HG03442 (cell line): ENCODE measurements at regions not wholly inside any gene's neighbourhood (a gene's known extent, or its start where the extent isn't known, plus 50 kb on each side); places are given as distances from the start of the nearest gene placed in this dataset.

Experiments
- ATAC-seq: cut with Tn5 transposase; IDR thresholded peaks from one replicate; pipeline ENCODE4 v1.9.1; 2021; ENCODE audit warnings: mild to moderate bottlenecking, moderate library complexity; ENCODE audit not compliant: unreplicated experiment

DNA sequence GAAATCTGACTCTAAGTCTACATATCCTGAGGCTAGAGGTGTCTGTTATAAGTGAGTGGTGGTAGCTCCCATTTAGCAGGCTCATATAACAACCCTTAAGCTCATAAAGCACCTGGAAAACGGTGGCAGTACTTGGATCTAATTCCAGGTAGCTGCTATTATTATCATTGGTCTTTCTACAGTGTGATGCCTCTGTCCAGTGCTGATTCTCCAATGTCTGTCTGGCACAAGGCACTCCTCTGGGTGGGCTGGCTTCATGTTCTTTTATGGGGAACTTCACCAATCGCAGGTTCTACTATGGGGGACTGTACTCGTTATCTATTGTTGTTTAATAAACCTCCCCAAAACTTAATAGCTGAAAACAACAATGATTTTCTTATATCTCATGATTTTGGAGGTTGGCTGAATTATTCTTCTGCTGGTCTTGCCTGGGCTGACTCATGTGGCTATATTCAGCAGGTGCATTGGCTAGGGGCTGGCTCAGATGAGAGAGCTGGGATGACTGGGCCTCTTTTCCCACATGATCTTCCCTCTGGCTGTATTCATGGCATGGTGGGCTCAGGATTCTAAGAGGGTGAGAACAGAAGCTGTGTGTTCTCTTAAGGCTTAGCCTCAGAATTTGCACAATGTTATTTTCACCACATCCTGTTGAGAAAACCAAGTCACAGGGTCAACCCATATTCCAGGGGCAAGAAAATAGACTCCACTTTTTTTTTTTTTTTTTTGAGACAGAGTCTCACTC is 93.0 kb upstream of the PCGF5 start:
- no peak for ATAC-seq

DNA sequence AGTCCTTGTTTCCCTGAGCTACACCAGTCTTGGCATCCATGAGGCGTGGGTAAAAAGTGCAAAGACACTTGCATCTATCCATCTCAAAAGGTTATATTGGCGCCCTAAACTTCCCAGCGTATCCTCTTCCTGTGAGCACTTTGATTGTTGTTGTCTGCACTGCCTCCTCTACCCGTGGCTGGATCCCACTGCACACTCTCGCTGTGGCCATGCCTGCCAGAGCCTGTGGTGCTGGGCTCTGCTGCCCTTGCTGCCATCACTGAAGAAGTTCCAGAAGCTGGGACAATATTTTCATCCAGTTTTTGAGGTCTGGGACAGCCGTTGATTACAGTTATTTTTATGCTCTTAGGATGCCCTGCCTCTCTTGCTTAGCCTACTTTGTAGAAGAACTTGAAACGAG is 85.3 kb upstream of the PCGF5 start:
- no peak for ATAC-seq

DNA sequence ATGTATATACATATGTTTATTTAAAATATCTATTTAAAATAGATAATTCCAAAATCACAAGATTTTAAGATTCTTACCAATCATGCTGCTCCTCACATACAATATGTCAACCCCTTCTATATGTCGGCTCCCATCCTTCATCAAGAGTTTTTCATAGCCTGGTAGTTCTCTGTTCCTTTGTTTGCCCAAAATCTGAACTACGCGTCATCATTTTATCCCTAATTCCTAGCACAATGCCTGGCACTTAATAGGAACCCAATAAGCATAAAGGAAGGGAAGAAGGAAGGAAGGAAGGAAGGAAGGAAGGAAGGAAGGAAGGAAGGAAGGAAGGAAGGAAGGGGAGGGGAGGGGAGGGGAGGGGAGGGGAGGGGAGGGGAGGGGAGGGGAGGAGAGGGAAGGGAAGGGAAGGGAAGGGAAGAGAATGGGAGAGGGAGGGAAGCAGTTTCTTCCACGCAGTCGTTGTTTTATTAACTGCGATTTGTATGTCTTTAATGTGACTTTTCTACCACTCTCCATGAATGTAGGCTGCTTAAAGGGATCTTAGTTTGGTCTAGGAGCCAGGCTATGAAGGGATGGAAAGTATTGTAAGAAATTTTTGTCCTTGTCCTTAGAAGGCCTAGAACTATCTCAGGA is 83.3 kb upstream of the PCGF5 start:
- no peak for ATAC-seq

DNA sequence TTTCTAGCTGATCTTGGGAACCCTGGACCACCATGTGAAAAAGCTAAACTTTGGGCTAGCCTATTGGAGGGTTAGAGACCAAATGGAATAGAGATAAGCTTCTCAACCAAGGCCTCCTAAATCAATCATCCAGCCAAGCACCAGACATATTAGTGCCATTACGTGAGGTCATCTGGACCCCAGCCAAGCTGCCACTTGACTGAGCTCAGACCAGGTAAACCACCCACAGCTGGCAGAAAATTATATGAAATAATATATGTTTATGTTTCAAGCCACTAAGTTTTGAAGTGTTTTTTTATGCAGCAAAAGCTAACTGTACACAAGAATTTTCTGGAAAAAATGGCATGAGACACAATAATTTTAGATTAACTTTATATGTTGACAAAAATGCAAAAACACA is 82.6 kb upstream of the PCGF5 start:
- ATAC-seq, result no peak

DNA sequence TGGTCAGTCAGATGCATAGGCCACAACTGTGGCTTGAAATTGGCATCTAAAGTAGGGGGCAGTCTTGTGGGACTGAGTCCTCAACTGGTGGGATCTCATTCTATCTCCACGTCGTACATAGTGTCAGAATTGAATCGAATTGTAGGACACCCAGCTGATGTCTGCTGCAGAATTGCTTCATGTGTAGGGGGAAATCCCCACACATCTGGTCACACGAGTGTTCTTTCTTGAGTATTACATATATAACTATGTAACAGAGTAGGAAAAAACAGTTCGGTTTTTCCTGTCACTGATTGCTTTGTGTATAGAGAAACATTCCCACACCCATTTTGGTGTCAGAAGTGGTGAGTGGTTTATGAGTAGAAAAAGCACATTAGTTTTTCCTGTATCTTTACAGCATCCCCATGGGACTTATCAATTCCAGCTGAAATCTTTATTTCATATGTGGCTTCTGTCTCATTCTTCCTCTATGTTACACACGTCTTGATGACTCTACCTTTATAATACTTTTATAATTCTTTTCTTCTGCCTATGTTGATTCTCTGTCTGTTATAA is 79.4 kb upstream of the PCGF5 start:
- no peak for ATAC-seq

DNA sequence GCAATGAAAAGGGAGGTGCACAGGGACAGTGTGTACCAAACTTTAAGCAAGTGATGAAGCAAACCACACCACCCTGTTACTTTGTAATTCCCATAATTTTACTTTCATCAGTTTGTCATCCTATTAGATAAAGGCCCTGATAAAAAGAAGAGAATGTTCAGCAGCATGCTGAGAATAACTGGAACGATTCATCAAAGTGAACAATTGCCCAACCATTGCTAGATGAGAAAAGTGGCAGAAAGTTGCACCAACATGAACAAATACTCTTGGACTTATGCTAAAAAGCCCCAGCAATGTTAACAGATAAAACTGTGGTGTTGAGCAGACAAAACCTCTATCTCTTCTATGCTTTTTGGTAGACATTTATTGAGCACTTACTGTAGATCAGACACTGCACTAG is 75.5 kb upstream of the PCGF5 start:
- ATAC-seq, result no peak

DNA sequence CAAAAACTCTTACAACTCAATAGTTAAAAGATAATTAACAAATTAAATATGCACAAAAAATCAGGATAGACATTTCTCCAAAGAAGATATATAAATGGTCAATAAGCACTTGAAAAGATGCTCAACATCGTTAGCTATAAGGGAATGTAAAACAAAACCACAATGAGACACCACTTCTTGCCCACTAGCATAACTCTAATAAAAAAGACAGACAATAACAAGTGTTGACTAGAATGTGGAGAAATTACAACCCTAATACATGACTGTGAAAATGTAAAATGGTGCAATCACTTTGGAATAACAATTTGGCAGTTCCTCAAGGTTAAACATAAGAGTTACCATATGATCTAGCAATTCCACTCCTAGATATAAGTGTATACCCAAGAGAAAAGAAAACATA is 74.3 kb upstream of the PCGF5 start:
- ATAC-seq, result no peak

DNA sequence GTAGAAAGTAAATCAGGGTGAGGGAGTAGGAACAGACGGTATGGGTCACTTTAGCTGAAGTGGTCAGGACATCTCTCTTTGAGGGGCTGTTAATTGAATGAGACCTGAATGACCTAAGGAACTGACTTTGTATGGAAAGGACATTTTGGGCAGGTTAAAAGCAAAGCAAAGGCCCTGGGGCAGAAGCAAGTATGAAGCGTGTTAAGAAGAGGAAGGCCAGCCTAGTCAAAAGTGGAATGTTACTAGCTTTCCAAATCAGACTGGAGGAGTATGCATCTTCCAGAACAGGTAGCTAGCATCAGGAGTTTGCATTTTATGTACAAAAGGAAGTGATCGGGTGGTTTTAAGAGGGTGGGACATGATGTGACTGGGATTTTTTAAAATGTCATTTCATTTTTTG is 70.9 kb upstream of the PCGF5 start:
- no peak for ATAC-seq

DNA sequence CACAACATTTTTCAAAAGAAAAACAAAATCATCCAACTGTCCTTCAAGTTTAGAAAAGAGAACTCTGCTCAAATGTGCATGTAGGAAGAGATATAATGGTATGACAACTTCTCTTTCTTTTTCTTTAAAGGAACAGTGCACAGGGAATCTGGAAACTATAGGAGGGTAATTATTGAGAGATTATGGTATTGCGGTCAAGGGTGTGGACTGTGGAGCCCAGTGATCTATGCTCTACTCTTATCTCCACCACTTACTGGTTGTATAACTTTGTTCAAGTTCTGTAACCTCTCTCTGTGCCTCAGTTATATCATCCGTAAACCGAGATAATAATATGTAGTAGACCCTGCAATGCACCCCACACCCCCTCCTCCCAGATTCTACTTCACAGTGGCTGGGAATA is 69.8 kb upstream of the PCGF5 start:
- ATAC-seq, result no peak

DNA sequence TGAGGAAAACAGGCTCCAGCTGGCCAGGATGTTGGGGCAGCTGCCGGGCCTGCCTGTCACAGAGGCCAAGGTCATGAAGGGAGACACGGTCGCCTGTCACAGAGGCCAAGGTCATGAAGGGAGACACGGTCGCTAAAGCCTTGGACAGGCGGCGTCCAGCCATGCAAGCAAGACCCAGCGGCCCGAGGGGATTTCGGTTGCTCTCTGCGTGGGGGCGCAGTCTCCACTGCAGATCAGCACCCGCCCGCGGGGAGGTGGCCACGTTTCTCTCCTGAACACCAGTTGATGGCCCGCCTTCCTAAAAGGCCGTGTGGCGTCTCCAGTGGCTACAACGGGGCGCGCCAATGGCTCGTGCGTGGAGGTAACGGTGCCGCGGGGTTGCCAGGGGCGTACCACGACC is 67.0 kb upstream of the PCGF5 start:
- ATAC-seq, result no peak

DNA sequence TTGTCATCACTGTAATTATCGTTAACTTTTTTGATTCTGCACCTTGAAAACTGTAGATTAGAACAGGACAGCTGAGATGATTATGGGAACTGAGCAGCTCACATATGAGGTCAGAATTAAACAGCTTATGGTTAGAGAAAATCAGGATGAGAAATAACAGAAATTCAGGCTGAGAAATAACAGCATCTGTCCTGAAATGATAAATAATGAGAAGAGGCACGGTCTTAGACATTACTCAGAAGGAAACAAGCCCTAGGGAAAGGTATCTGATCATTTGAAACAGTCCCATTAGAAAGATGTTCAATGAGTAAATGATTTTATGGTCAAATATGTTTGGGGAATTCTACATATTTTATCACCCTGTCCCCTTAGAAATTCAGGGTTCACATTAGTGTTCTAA is 65.6 kb upstream of the PCGF5 start:
- ATAC-seq, result no peak

DNA sequence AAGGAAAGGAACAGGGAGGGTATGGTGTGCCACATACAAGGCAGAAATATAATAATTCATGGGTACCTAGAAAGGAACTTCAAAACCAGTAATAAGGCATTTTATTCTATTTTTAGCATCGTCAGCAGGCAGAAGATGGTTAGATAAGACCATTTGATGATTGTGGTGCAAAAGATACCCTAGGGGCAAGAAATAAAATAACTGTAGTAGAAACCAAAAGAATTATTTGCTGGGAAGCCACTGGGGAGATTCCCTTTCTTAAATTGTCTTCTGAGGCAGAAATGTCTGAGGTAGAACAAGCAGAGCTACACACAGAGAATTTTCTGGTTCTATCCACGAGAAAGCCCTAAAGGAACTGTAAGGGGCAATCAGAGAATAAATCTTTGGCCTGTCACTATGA is 64.3 kb upstream of the PCGF5 start:
- no peak for ATAC-seq

DNA sequence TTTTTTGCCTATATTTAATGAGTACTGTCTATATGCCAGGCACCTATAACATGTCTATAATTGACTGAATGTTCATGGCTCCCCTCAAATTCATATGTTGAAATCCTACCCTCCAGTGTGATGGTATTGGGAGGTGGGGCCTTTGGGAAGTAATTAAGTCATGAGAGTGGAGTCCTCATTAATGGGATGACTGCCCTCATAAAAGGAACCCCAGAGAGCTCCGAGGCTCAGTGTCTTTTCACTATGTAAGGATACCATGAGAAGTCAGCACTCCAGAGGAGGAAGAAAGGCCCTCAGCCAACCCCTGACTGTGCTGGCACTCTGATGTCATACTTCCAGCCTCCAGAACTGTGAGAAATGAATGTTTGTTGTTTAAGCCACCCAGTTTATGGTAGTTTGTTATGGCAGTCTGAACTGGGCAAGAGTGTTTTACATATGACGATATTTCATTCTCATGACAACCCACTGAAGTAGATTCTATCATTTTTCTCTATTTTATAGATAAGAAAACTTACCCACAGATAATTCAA is 61.1 kb upstream of the PCGF5 start:
- no peak for ATAC-seq

DNA sequence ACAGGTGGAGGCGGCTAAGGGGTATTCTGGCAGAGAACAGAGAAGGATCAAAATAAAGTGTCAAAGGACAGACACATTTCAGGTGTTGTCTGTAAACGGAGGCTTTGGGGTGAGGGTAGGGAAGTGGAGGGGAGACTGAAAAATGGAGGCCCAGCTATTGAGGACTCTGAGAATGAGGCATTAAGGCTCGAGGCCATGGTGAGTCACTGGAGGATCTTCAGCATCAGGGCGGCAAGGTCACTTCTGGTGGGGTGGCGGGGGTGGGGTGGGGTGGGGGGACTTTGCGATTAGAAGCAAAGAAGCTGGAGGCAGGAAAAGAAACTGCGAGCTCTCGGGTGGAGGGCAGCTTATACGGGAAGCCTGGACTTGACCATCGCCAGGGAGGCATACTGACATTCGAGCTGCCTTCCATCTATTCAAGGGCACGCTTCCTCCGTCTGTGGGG is 58.4 kb upstream of the PCGF5 start:
- ATAC-seq, result no peak

DNA sequence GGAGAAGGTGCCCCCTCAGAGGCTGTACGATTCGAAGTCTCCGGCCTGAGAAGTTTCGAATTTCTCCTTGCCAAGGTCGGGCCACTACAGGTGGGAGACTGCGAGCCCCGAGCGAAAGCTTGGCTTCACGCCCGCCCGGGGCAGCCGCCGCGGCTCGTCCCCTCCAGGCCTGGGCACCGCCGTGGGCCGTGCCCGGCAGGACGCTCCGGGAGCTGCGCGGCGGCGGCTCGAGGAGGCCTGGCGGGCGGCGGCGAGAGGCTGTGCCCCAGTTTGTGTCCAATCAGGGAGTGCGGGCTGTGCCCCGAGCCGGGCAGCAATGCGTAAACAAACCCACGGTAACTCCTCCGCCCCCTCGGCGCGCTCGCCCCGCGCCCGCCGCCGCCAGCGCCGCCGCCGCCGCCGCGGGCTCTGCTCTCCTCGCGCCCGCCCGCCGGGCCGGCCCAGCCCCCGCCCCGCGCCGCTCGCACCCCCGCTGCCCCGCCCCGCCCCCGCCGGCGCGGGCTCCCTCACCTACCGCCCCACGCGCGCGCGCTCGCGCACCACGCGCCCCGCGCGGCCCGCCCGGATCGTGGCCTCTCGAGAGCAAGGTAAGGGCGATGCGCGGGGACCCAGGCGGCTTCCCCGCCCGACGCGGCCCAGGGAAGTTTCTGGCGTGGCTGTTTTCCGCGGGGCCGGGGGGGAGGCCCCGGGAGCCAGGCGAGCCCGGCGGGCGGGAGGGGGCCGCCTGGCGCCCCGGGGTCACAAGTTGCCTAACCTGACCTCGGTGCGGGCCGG is 57.8 kb upstream of the PCGF5 start:
- ATAC-seq, result peak; percentile 52

DNA sequence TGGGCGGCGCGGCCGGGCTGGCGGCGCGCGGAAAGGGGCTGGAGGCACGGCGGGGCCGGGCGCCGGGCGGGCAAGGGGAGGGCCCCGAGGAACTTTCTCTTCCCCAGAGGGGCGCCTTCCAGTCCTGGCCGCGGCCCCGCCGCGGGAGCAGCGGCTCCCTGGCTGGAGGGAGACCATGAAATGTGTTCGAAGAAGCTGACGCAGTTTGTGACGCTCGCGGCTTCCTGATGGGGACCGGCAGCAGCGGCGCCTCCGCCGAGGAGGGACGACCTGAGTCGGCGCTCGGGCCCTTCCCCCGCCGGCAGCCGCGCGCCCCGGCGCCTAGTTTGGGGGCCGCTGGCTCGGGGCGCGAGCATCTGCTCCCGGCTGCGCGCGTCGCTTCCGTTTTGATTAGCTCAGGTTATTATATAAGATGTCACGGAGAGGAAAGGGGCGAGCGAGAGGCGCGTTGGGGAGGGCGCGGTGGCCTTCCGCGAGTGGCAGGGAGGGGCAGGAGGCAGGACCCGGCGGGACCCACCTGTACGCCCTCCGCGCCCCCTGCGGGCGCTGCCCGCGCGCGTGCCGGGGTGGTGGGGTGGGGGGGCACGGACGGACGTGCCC is 57.1 kb upstream of the PCGF5 start:
- ATAC-seq, result peak; percentile 49

DNA sequence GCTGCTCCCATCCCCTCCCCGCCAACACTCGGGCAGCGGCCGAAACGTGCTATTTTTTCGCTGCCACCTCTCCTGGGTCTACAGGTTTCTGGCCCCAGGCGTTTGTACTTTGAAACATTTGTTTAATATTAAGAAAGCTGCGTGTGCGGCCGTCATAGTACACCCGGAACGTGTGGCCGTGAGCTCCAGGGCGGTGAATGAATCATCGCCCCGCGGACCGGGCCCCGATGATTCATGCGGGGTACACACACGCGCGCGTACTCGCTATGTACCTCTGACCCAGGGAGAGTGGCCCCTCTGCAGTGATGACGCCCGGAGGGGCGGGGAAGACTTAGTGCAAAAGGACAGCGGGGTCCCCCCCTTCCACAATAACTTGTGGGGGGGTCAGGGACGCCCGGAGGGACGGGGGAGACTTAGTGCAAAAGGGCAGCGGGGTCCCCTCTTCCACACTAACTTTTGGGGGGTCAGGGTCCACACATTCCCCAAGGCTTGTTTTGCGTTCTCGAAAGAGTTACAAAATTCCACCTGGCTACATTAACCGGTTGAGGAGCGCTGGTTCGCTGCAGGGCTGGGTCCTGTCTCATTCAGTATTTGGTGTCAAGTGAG is 56.5 kb upstream of the PCGF5 start:
- peak; percentile 28 for ATAC-seq

DNA sequence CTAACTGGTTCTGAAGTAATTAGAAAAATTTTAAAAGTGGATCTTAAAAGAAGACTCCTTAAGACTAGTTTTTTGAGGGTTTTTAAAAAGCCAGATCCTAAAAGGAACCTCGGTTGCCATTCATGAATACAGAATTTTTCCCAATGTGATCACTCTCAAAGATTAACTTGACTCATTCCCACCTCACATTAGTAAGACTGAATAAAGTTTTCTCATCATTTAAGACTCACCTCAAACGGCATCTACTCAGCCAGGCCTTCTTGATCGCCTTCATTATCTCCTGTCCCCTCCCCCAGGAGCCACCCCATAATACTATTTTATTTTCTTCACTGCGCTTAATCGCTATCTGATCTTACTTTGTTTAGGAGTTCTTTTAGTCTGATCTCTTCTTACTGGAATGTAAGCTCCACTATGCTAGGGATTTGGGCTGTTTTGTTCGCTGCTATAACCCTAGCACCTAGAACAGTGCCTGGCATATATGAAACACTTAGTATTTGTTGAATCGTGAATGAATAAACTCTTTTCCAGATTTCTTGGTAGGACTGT is 55.9 kb upstream of the PCGF5 start:
- no peak for ATAC-seq

DNA sequence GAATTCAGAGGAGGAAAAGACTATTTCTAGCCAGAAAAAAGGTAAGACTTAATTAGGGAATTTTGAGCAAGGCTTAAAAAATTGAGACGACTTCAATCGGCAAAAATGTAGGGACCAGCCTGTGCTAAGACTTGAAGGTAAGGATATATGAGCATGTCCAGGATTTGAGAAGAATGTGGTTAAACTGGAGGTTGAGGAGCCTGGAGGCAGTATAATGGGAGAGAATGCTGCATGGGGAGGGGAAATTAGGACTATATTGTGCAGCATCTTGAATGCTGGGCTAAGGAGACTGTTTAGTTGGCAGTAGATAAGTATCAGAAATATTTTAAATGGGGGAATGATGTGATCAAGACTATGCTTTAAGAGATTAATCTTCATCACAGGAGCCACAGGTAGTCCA is 53.1 kb upstream of the PCGF5 start:
- no peak for ATAC-seq

DNA sequence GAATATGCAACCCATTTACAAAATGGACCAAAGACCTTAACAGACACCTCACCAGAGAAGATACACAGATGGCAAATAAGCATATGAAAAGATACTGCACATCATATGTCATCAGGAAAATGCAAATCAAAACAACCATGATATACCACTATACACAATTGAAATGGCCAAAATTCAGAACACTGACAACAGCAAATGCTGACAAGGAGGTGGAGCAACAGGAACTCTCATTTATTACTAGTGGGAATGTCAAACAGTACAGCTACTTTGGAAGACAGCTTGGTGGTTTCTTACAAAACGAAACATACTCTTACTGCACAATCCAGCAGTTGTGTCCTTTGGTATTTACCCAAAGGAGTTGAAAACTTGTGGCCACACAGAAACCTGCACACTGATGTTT is 50.0 kb upstream of the PCGF5 start:
- ATAC-seq, result no peak
